ENCODE measurements at regions not wholly inside any gene's neighbourhood (a gene's known extent, or its start where the extent isn't known, plus 50 kb on each side); places are given as distances from the start of the nearest gene placed in this dataset.

DNA sequence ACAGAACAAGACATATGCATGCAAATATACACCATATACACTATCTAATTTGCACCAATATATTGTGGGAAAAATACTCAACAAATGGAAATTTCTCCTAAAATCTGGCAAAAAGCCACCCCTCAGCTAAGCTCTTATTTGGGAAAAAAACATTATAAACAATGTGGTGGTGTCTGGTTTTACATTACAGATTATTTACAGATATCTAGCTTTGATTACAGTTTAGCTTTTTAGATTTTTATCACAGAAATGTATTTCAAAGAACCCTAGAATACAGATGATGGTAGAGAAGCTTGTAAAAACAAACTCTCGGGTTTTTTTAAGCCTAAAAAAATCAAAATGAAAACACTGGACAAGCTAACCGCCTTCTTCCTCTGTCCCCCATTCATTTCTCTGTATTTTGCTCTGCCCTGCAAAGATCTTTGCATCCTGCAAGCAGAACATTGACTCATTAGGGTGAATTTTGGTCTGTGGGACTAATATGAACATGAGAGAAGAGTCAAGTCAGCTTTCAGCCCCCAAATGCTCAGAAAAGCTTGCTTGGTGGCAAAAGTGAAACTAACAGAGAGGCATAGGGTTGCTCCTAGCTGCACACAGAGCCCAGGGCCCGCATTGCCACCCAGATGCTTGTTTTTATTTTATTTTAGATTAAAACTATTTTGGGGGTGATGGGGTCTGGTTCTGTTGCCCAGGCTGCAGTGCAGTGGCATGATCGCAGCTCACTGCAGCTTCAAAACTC is 88.8 kb upstream of the LYZL1 start:
- TF ChIP-seq POLR2A (conservative IDR thresholded peaks at IDR 0.05) (no peak), RAD21 (CRISPR knock-in tag; conservative IDR thresholded peaks at IDR 0.05 in 1 of 2, IDR thresholded peaks at IDR 0.05 in 1 of 2) (no peak), RBM39 (optimal IDR thresholded peaks at IDR 0.05; ENCODE audit: low read depth, low read length) (no peak), ZNF121 (CRISPR knock-in tag; conservative IDR thresholded peaks at IDR 0.05) (no peak), PTTG1 (tag; IDR thresholded peaks at IDR 0.05; ENCODE audit: low read depth) (no peak), ZBTB7A (IDR thresholded peaks at IDR 0.05; ENCODE audit: borderline replicate concordance, control insufficient read depth, low read depth, low read length) (no peak), TAF7 (tag; IDR thresholded peaks at IDR 0.05) (no peak)
- TF ChIP-seq, protein P1, sequence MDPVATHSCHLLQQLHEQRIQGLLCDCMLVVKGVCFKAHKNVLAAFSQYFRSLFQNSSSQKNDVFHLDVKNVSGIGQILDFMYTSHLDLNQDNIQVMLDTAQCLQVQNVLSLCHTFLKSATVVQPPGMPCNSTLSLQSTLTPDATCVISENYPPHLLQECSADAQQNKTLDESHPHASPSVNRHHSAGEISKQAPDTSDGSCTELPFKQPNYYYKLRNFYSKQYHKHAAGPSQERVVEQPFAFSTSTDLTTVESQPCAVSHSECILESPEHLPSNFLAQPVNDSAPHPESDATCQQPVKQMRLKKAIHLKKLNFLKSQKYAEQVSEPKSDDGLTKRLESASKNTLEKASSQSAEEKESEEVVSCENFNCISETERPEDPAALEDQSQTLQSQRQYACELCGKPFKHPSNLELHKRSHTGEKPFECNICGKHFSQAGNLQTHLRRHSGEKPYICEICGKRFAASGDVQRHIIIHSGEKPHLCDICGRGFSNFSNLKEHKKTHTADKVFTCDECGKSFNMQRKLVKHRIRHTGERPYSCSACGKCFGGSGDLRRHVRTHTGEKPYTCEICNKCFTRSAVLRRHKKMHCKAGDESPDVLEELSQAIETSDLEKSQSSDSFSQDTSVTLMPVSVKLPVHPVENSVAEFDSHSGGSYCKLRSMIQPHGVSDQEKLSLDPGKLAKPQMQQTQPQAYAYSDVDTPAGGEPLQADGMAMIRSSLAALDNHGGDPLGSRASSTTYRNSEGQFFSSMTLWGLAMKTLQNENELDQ (CRISPR knock-in tag; IDR thresholded peaks at IDR 0.05; ENCODE audit: borderline replicate concordance) = no peak
- TF ChIP-seq, protein P2, sequence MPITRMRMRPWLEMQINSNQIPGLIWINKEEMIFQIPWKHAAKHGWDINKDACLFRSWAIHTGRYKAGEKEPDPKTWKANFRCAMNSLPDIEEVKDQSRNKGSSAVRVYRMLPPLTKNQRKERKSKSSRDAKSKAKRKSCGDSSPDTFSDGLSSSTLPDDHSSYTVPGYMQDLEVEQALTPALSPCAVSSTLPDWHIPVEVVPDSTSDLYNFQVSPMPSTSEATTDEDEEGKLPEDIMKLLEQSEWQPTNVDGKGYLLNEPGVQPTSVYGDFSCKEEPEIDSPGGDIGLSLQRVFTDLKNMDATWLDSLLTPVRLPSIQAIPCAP (CRISPR knock-in tag; IDR thresholded peaks at IDR 0.05; ENCODE audit: borderline replicate concordance) = no peak
- TF ChIP-seq, protein P3, sequence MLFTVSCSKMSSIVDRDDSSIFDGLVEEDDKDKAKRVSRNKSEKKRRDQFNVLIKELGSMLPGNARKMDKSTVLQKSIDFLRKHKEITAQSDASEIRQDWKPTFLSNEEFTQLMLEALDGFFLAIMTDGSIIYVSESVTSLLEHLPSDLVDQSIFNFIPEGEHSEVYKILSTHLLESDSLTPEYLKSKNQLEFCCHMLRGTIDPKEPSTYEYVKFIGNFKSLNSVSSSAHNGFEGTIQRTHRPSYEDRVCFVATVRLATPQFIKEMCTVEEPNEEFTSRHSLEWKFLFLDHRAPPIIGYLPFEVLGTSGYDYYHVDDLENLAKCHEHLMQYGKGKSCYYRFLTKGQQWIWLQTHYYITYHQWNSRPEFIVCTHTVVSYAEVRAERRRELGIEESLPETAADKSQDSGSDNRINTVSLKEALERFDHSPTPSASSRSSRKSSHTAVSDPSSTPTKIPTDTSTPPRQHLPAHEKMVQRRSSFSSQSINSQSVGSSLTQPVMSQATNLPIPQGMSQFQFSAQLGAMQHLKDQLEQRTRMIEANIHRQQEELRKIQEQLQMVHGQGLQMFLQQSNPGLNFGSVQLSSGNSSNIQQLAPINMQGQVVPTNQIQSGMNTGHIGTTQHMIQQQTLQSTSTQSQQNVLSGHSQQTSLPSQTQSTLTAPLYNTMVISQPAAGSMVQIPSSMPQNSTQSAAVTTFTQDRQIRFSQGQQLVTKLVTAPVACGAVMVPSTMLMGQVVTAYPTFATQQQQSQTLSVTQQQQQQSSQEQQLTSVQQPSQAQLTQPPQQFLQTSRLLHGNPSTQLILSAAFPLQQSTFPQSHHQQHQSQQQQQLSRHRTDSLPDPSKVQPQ (CRISPR knock-in tag; IDR thresholded peaks at IDR 0.05; ENCODE audit: borderline replicate concordance) = no peak
- TF ChIP-seq, protein P4, sequence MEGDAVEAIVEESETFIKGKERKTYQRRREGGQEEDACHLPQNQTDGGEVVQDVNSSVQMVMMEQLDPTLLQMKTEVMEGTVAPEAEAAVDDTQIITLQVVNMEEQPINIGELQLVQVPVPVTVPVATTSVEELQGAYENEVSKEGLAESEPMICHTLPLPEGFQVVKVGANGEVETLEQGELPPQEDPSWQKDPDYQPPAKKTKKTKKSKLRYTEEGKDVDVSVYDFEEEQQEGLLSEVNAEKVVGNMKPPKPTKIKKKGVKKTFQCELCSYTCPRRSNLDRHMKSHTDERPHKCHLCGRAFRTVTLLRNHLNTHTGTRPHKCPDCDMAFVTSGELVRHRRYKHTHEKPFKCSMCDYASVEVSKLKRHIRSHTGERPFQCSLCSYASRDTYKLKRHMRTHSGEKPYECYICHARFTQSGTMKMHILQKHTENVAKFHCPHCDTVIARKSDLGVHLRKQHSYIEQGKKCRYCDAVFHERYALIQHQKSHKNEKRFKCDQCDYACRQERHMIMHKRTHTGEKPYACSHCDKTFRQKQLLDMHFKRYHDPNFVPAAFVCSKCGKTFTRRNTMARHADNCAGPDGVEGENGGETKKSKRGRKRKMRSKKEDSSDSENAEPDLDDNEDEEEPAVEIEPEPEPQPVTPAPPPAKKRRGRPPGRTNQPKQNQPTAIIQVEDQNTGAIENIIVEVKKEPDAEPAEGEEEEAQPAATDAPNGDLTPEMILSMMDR (IDR thresholded peaks at IDR 0.05 in 2 of 3, conservative IDR thresholded peaks at IDR 0.05 in 1 of 3; ENCODE audit: insufficient read depth in 2 of 3, low read depth in 1 of 3, low read length in 3 of 3) = no peak
